ENCODE measurements at regions not wholly inside any gene's neighbourhood (a gene's known extent, or its start where the extent isn't known, plus 50 kb on each side); places are given as distances from the start of the nearest gene placed in this dataset.
A peak's percentile ranks its signal among the peaks of the same experiment; 100 is the strongest.

GRCh38 chr6:15937602-15938001 lies 191.3 kb upstream of the MYLIP start:
- peaks cover 0 to 3% of the 10 kb centered on the region in 2 donors for H3K36me3 Mint-ChIP-seq
- H3K4me1 ChIP-seq (ENCODE audit: control insufficient read depth in 1 of 2, insufficient read depth in 2 of 2, low read length in 2 of 2): peaks cover 14 to 18% of the 10 kb centered on the region in 2 donors
- peaks cover 7 to 8% of the 10 kb centered on the region in 2 donors for H3K9me3 ChIP-seq (replicated peaks in 1 of 2; ENCODE audit: control insufficient read depth in 1 of 2, insufficient read depth in 1 of 2, low read length in 2 of 2)
- H3K79me2 ChIP-seq (ENCODE audit: insufficient read depth, low read length): no peaks in the 10 kb centered on the region
- DNase-seq: no peak
- no peak for TF ChIP-seq CTCF (IDR thresholded peaks at IDR 0.05)
- no peak overlapping the region for H3K4me2 ChIP-seq (replicated peaks; ENCODE audit: extremely low read depth, low read length, poor library complexity, severe bottlenecking)
- no peak overlapping the region for H3K4me3 Mint-ChIP-seq
- no peak overlapping the region for H3K27ac ChIP-seq (ENCODE audit: low read depth in 1 of 2, low read length in 2 of 2)
- intact Hi-C loops (cut with micrococcal nuclease): no loop called here
- peaks cover 9 to 23% (median 14%) of the 10 kb centered on the region in 7 donors for H3K9me3 Mint-ChIP-seq
- peaks cover 0 to 3% (median 3%) of the 10 kb centered on the region in 3 donors for H3K27me3 Mint-ChIP-seq (ENCODE audit: low read depth in 3 of 3)
- no peaks in the 10 kb centered on the region for H3K27me3 ChIP-seq (ENCODE audit: control insufficient read depth in 2 of 2, insufficient read depth in 2 of 2, low read length in 2 of 2)
- H3K4me3 ChIP-seq (replicated peaks in 1 of 3; ENCODE audit: low read depth in 2 of 3, low read length in 3 of 3): no peak overlapping the region
- H2AFZ ChIP-seq (ENCODE audit: insufficient read depth, low read depth, low read length, poor library complexity, severe bottlenecking): no peak overlapping the region
- no peak overlapping the region for H3K9ac ChIP-seq (ENCODE audit: insufficient read depth, low read length, poor library complexity, severe bottlenecking)
- H3K27ac Mint-ChIP-seq: peak overlapping the region in 1 of 7 donors; percentile 8
- H4K20me1 ChIP-seq (ENCODE audit: insufficient read depth, low read length): no peaks in the 10 kb centered on the region
- 0% methylated on average over 1 of the region's 3 CpGs for WGBS (ENCODE audit: insufficient coverage)
- no peaks in the 10 kb centered on the region for H3K36me3 ChIP-seq (replicated peaks in 1 of 2; ENCODE audit: control insufficient read depth in 1 of 2, insufficient read depth in 2 of 2, low read length in 2 of 2)
- H3K4me1 Mint-ChIP-seq: peaks cover 23% of the 10 kb centered on the region

GRCh38 chr6:15936503-15936902 lies 192.4 kb upstream of the MYLIP start:
- Histone ChIP-seq H3K9ac (ENCODE audit: insufficient read depth, low read length, poor library complexity, severe bottlenecking) (no peak overlapping the region), H2AFZ (ENCODE audit: insufficient read depth, low read depth, low read length, poor library complexity, severe bottlenecking) (no peak overlapping the region), H3K4me1 (ENCODE audit: control insufficient read depth in 1 of 2, insufficient read depth in 2 of 2, low read length in 2 of 2) (peaks cover 14 to 18% of the 10 kb centered on the region in 2 donors), H3K27me3 (ENCODE audit: control insufficient read depth in 2 of 2, insufficient read depth in 2 of 2, low read length in 2 of 2) (no peaks in the 10 kb centered on the region), H3K27ac (ENCODE audit: low read depth in 1 of 2, low read length in 2 of 2) (no peak overlapping the region), H3K36me3 (replicated peaks in 1 of 2; ENCODE audit: control insufficient read depth in 1 of 2, insufficient read depth in 2 of 2, low read length in 2 of 2) (no peaks in the 10 kb centered on the region), H3K4me3 (replicated peaks in 1 of 3; ENCODE audit: low read depth in 2 of 3, low read length in 3 of 3) (no peak overlapping the region), H3K79me2 (ENCODE audit: insufficient read depth, low read length) (no peaks in the 10 kb centered on the region), H3K4me2 (replicated peaks; ENCODE audit: extremely low read depth, low read length, poor library complexity, severe bottlenecking) (no peak overlapping the region), H3K9me3 (replicated peaks in 1 of 2; ENCODE audit: control insufficient read depth in 1 of 2, insufficient read depth in 1 of 2, low read length in 2 of 2) (peaks cover 16 to 18% of the 10 kb centered on the region in 2 donors), H4K20me1 (ENCODE audit: insufficient read depth, low read length) (no peaks in the 10 kb centered on the region)
- no peak overlapping the region for H3K4me3 Mint-ChIP-seq
- H3K36me3 Mint-ChIP-seq: peaks cover 0 to 3% of the 10 kb centered on the region in 2 donors
- peak; percentile 49 to 60 (median 55) for DNase-seq
- peaks cover 12 to 32% (median 24%) of the 10 kb centered on the region in 7 donors for H3K9me3 Mint-ChIP-seq
- H3K27ac Mint-ChIP-seq: peak overlapping the region in 1 of 7 donors; percentile 82
- no CpG with 5 or more reads among the region's 1 CpG for WGBS (ENCODE audit: insufficient coverage)
- H3K4me1 Mint-ChIP-seq: peaks cover 23% of the 10 kb centered on the region
- no peak for TF ChIP-seq CTCF (IDR thresholded peaks at IDR 0.05)
- intact Hi-C loops (cut with micrococcal nuclease): no loop called here
- H3K27me3 Mint-ChIP-seq (ENCODE audit: low read depth in 3 of 3): peaks cover 0 to 2% (median 1%) of the 10 kb centered on the region in 3 donors

Measured in CD14-positive monocyte (primary cell).